Fibroblast of mammary gland (primary cell): ENCODE measurements at regions not wholly inside any gene's neighbourhood (a gene's known extent, or its start where the extent isn't known, plus 50 kb on each side); places are given as distances from the start of the nearest gene placed in this dataset.
"Not testable (repeated sequence)": the region's sequence is repeated elsewhere in the genome, so short reads cannot be mapped to it uniquely, and the experiment has no call there.

Source experiments
- DNase-seq: peaks from one replicate; pipeline ENCODE4 v3.0.0-alpha.2; 2010; ENCODE audit warnings: low read depth
- H3K4me3 ChIP-seq: 2 replicates; pipeline ENCODE4 v1.5.1; 2011; ENCODE audit warnings: low read depth, mild to moderate bottlenecking, low read length, moderate library complexity; ENCODE audit not compliant: control insufficient read depth
- TF ChIP-seq, protein P1 (sequence below): conservative IDR thresholded peaks from 2 replicates; pipeline ENCODE4 v1.5.1; 2011; ENCODE audit warnings: low read depth, low read length, inconsistent platforms; ENCODE audit not compliant: control insufficient read depth, insufficient read depth

DNA sequence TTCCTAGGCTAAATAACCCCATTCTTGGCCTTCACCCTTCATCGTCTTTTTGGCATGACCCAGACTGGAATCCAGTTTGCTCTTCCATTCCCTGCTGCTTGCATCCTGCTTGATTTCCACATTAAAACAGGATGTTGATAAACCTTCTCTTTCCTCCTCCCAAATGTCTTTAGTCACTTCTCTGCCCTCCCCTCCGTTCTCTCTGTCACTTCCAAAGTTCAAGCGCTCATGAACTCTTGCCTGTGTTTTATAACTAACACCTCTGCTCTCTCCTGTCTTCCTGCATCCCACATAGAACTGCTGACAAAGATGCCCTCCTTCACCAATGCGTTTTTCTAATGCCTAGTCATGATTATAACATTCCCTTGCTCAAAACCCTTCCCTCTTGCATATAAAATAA is 65.6 kb upstream of the SLC44A3 start:
- DNase-seq = no peak
- TF ChIP-seq, protein P1, sequence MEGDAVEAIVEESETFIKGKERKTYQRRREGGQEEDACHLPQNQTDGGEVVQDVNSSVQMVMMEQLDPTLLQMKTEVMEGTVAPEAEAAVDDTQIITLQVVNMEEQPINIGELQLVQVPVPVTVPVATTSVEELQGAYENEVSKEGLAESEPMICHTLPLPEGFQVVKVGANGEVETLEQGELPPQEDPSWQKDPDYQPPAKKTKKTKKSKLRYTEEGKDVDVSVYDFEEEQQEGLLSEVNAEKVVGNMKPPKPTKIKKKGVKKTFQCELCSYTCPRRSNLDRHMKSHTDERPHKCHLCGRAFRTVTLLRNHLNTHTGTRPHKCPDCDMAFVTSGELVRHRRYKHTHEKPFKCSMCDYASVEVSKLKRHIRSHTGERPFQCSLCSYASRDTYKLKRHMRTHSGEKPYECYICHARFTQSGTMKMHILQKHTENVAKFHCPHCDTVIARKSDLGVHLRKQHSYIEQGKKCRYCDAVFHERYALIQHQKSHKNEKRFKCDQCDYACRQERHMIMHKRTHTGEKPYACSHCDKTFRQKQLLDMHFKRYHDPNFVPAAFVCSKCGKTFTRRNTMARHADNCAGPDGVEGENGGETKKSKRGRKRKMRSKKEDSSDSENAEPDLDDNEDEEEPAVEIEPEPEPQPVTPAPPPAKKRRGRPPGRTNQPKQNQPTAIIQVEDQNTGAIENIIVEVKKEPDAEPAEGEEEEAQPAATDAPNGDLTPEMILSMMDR = no peak
- no peak overlapping the region for H3K4me3 ChIP-seq

DNA sequence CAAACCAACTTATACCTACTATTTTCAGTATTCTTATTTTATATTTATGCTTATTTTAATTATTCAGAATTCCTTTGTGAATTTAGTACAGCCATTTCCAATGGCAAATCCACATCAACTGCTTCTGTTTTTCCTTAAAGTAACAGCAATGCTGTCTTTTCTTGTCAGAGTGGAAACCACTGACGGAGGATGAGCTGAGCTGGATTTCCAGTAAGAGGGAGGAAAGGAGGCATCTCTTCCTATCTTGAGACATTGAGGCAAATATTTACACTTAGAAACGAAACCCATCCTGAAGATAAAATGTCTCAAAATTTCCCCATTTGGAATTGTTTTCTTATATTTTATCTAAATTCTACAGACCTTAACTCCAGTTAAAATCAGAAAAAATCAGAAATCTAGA is 66.1 kb upstream of the SLC44A3 start:
- TF ChIP-seq, protein P1 = no peak
- no peak overlapping the region for H3K4me3 ChIP-seq
- no peak for DNase-seq

DNA sequence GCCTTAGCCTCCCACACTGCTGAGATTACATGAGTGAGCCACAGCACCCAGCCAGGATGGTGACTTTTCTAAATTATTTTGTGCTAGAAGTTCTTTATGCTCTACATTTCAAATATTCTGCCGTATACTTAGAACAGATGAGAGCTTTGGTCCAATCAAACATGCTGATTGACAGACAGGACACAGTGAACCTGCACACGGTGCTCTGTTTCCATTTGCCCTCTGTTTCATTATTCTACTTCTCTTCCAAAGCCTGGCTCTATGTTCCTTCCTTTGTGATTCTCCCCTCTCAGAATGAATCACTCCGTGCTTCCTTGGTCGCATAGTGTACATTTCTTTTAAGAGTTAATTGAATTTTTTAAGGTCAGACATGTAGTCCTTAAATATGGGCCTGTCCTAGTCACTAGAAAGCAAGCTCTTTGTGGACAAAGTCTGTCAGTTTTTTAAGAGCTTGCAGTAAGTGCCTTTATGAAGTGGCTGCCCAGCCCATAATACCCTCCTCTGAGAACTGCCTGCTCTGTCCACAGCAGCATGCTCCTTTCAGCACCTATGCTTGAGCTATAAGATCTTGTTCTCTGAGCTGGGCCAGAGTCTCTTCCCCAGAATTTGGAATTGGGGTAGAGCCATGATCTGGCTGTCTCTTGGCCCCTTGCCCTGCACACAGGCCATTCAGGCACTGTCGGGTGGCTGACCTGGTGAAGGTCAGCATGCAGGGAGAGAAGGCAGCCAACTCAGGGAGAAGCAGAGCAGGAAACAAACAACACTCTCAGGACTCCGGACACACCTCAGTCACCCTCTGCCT is 66.8 kb upstream of the SLC44A3 start:
- no peak for DNase-seq
- no peak overlapping the region for H3K4me3 ChIP-seq
- TF ChIP-seq, protein P1 = no peak

DNA sequence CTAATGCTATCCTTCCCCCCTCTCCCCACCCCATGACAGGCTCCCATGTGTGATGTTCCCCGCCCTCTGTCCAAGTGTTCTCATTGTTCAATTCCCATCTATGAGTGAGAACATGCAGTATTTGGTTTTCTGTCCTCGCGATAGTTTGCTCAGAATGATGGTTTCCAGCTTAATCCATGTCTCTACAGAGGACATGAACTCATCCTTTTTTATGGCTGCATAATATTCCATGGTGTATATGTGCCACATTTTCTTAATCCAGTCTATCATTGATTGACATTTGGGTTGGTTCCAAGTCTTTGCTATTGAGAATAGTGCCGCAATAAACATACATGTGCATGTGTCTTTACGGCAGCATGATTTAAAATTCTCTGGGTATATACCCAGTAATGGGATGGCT is 68.7 kb upstream of the SLC44A3 start:
- not testable (repeated sequence) for DNase-seq, H3K4me3 ChIP-seq

DNA sequence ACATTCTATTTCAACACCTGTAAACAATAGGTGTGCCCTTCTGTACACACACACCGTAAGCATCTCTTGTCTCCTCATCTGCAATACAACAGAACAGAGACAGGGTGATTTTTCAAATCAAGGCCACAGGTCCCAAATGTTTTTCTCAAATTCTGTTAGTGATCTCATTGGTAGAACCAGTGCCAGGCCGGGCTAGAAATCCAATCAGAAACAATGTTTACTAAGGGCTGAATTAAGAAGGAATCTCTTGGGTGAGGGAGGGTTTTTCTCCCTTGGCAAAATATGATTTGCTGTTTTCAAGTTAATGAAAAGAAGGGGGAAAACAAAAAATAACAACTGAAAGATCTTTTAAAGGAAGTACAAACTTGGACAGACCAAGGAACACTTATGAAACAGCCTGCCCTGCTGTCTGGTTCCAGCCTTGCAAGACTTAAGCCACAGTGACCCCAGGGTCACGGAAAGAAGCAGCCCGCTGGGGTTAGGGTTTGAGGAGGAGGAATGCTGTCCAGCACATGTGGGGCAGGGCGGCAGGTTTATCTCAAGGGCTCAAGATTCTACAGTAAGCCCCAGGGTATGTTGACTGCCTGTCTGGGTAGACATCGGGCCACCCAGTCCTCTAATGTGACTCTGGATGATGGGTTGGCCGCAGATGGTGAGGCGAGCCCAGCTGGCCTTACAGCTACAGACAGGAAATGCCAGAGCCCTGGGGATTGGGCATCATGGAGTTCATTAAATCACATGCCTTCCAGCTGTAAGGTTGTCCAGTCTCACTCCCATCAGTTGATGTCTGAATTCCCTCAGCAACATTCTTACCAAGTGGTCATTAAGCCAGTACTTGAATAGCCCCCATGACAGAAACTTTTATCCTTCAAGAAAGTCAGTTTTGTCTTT is 73.3 kb upstream of the SLC44A3 start:
- no peak overlapping the region for H3K4me3 ChIP-seq
- DNase-seq = peak; percentile 62
- TF ChIP-seq, protein P1 = peak; percentile 10

DNA sequence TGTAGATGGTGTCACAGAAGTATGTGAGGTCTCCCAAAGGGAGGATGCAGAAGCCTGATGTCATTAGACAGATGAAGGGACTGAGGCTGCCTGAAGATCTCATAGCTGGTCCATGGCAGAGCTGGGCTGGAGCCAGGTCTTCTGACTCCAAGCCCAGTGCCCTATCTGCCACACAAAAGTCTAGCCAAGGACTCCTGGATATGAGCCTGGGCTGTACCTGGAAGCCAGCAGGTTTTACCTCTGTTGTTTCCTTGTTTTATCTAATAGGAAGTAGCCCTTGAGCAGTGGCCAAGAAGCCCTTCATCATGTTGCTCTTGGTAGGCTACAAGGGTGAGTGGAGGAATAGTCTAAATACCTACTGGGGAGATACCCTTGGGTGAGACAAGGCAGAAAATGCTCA is 74.4 kb upstream of the SLC44A3 start:
- no peak overlapping the region for H3K4me3 ChIP-seq
- TF ChIP-seq, protein P1 = no peak
- DNase-seq = no peak

DNA sequence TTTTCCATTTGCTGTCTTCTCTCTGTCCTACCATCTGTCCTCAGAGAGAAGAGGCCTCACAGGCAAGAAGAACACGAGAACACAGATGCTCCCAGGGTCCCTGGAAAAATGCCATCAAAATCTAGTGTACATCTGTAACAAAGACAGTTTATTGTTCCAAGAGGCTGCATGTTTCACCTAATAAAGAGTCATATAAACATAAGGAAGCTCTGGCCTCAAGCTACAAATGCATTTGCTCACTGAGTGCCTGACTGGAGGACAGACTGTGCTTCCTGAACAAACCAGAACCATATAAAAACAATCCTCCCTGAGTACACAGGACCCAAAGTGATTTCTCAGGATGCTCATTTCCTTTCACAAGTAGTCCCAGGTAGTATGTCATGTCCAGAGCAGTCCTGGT is 76.3 kb upstream of the SLC44A3 start:
- TF ChIP-seq, protein P1 = no peak
- no peak overlapping the region for H3K4me3 ChIP-seq
- peak; percentile 49 for DNase-seq
